Coronary artery (tissue), 2 donors: ENCODE measurements at regions not wholly inside any gene's neighbourhood (a gene's known extent, or its start where the extent isn't known, plus 50 kb on each side); places are given as distances from the start of the nearest gene placed in this dataset.

ENCODE experiments used
- DNase-seq: peaks from one replicate; pipeline ENCODE4 v3.0.0-alpha.2; 2017; ENCODE audit warnings: low spot score
- H3K27ac ChIP-seq, 2 donors: fragments of 200-600 bp; sonication (generic); one replicate each; pipeline ENCODE4 v1.5.1; 2016 to 2019
- H3K4me3 ChIP-seq: fragments of 200-600 bp; sonication (generic); 2 replicates; pipeline ENCODE4 v1.5.1; 2016; ENCODE audit warnings: mild to moderate bottlenecking, moderate library complexity
- TF ChIP-seq, protein P1 (sequence below): fragments of 200-600 bp; sonication (generic); IDR thresholded peaks from one replicate; pipeline ENCODE4 v1.5.1; 2019; ENCODE audit warnings: antibody characterized with exemption

DNA sequence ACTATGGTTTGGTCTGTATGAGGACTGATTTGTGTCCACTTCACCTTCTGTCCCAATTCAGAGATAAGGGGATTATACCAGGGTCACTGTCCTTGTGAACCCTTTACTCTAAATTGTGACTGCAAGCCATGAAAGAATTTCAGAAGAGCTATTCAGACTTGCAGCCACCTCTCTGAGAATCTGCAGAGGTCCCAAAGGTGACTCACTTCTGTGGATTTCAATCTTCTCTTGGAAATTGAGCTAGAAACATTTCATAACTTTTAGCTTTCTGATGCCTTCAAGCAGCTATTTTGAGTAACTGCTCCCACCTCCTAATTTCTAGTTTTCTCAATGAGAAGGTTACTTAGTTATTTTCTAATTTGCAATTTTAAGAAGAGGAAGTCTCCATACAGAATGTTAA lies 1242.4 kb upstream of the ACVR2A start:
- no peak overlapping the region for H3K4me3 ChIP-seq
- DNase-seq: no peak
- TF ChIP-seq, protein P1, sequence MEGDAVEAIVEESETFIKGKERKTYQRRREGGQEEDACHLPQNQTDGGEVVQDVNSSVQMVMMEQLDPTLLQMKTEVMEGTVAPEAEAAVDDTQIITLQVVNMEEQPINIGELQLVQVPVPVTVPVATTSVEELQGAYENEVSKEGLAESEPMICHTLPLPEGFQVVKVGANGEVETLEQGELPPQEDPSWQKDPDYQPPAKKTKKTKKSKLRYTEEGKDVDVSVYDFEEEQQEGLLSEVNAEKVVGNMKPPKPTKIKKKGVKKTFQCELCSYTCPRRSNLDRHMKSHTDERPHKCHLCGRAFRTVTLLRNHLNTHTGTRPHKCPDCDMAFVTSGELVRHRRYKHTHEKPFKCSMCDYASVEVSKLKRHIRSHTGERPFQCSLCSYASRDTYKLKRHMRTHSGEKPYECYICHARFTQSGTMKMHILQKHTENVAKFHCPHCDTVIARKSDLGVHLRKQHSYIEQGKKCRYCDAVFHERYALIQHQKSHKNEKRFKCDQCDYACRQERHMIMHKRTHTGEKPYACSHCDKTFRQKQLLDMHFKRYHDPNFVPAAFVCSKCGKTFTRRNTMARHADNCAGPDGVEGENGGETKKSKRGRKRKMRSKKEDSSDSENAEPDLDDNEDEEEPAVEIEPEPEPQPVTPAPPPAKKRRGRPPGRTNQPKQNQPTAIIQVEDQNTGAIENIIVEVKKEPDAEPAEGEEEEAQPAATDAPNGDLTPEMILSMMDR: no peak

DNA sequence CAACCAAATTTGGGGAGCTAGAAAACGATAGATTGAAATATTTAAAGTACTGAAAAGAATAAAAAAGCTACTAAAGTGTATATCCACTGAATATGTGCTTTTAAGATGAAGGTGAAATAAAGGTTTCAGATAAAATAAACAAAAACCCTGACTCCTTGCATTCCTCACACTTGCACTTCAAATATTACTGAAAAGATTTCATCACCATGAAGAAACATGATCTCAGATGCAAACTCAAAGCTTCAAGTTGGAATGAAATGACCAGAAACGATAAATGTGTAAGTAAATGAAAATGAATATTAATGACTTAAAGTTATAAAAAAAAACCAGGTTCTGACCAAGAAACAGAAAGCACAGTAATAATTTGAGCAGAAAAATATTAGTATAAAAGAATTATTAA lies 1246.0 kb upstream of the ACVR2A start:
- H3K27ac ChIP-seq: no peak overlapping the region
- TF ChIP-seq, protein P1: no peak
- no peak for DNase-seq
- no peak overlapping the region for H3K4me3 ChIP-seq

More for the DNA sequence above, 1242.4 kb upstream of the ACVR2A start:
- no peak overlapping the region for H3K27ac ChIP-seq

DNA sequence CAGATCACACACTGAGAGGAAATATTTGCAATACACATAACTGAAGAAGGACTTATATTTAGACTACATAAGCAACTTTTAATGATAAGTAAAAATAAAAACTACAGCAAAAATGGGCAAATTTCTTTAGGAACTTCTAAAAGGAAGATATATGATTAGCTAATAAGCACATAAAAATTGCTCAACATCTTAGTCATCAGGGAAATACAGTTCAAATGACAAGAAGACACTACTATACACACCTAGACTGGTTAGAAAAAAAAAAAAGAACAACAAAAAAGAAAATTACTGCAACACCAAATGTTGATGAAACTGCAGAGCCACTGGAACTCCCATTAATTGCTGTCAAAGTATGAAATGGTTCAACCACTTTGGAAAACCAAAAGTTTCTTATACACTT lies 1247.5 kb upstream of the ACVR2A start:
- TF ChIP-seq, protein P1: no peak
- Histone ChIP-seq H3K27ac (no peak overlapping the region), H3K4me3 (no peak overlapping the region)
- no peak for DNase-seq

DNA sequence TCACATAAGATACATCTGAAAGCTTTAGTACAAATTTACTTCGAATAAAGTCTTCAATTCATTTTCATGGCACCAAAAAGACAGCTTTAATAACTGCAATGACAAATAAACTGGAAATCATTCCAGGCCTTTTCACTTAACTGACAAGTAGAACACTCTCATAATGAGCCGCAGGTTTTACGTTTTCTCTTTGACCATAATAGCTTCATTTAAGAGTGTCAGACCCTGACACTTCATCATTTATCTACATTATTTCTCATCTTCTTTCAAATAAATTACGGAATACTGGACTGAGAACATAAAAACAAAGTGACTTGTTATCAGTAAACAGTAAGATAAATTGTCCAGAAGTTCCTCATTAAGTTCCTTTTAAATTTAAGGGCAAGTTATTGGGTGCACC lies 1252.9 kb upstream of the ACVR2A start:
- TF ChIP-seq, protein P1: no peak
- no peak for DNase-seq
- no peak overlapping the region for H3K27ac ChIP-seq
- no peak overlapping the region for H3K4me3 ChIP-seq

DNA sequence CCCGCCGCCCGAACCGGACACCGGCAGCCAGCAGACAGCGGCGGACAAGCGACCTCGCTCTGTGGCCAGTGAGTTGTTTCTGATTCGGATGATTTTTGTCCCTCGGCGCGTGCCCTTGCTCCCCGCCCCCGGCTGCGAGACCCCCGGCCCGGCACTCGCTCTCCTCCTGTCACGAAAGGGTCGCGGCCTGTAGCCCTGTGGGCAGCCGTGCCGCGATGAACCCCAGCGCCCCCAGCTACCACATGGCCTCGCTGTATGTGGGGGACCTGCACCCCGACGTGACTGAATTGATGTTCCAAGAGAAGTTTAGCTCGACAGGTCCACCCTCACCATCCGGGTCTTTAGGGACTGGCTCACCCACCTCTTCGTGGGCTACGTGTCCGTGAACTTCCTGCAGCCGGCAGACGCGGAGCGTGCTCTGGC lies 1257.5 kb upstream of the ACVR2A start:
- Histone ChIP-seq H3K27ac (no peak overlapping the region), H3K4me3 (no peak overlapping the region)
- DNase-seq: no peak
- TF ChIP-seq, protein P1: no peak

DNA sequence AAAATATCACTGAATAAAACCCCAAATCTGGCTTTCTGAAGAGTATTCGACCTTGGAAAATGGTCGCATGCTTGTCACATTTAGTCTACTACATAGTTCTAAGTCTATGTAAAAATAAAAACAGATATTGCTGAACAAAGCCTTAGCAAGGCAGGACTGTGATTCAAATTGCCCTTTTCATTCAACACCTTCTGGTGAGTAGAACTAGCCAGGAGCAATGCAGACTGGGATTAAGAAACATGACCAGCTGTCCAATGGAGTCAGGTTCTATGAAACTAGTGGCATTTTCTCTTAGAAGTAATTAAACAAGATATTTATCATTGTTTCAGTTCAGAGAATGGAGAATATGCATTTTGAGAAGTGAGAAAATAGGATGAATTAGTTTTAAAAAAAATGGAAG lies 1260.5 kb upstream of the ACVR2A start:
- TF ChIP-seq, protein P1: no peak
- Histone ChIP-seq H3K4me3 (no peak overlapping the region), H3K27ac (no peak overlapping the region)
- DNase-seq: no peak

DNA sequence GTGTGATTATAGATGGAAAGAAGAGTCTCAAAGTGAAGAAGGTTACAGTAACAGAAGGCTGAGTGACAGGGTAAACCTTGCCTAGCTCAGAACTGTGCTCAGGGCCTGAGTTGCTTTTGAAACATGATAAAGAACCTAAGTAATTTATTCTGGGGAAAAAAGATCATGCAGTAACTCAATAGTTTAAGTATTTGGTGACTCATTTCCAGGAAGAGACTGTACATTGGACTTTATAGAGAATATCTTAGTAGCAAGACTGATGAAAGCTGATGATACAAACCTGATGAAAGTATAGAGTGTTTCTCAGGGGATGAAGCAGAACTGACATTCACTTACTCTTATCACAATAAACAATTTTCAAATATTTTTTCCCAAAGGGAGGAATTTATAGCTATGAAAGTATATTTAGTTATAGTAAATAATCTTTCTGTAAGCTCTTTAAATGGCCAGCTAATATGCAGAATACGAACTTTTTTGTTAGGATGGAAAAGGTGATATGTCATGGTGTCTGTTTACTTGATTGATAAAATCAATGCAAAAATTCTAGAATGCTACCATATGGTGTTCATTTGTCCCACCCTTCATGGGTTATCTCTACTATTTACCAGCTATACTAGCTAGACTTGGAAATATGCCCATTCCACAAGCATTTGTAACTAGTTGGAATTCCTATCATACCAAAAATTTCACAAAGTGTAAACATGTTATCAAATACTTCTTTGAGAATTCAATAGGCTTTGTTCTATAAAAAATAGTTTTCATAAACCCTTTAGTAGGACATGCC lies 1265.5 kb upstream of the ACVR2A start:
- TF ChIP-seq, protein P1: no peak
- DNase-seq: no peak
- H3K4me3 ChIP-seq: no peak overlapping the region
- H3K27ac ChIP-seq: no peak overlapping the region
